ENCODE measurements at regions not wholly inside any gene's neighbourhood (a gene's known extent, or its start where the extent isn't known, plus 50 kb on each side); places are given as distances from the start of the nearest gene placed in this dataset.
"Not testable (repeated sequence)": the region's sequence is repeated elsewhere in the genome, so short reads cannot be mapped to it uniquely, and the experiment has no call there.

GRCh38 chr21:28018741-28019669, 973.7 kb downstream of the LTN1 start:
- H3K27ac ChIP-seq (ENCODE audit: low read depth, low read length): no peak overlapping the region
- no peaks in the 10 kb centered on the region for H3K27me3 ChIP-seq (ENCODE audit: low read length)
- no peaks in the 10 kb centered on the region for H3K9me3 ChIP-seq (ENCODE audit: insufficient read depth, low read length)
- no peaks in the 10 kb centered on the region for H3F3A ChIP-seq (ENCODE audit: insufficient read depth)
- no peak for TF ChIP-seq EZH2phosphoT487 (conservative IDR thresholded peaks at IDR 0.05; ENCODE audit: low read length)
- TF ChIP-seq CTCF (IDR thresholded peaks at IDR 0.05; ENCODE audit: insufficient read depth, low read length, poor library complexity, severe bottlenecking): no peak
- H3K4me2 ChIP-seq (ENCODE audit: low read depth, low read length, poor library complexity, severe bottlenecking): peak overlapping the region; percentile 31
- H3K79me2 ChIP-seq (ENCODE audit: insufficient read depth, low read length): no peaks in the 10 kb centered on the region
- H3K36me3 ChIP-seq (ENCODE audit: low read length): no peaks in the 10 kb centered on the region
- no peaks in the 10 kb centered on the region for H3K9me2 ChIP-seq (replicated peaks; ENCODE audit: insufficient read depth, low read length)
- H2AFZ ChIP-seq (ENCODE audit: low read depth, low read length, severe bottlenecking): no peak overlapping the region
- H3K4me3 ChIP-seq (ENCODE audit: insufficient read depth, low read length, poor library complexity, severe bottlenecking): no peak overlapping the region
- no peaks in the 10 kb centered on the region for H4K20me1 ChIP-seq (ENCODE audit: low read depth, low read length)
- no peak overlapping the region for H3K9ac ChIP-seq (ENCODE audit: low read length)

DNA sequence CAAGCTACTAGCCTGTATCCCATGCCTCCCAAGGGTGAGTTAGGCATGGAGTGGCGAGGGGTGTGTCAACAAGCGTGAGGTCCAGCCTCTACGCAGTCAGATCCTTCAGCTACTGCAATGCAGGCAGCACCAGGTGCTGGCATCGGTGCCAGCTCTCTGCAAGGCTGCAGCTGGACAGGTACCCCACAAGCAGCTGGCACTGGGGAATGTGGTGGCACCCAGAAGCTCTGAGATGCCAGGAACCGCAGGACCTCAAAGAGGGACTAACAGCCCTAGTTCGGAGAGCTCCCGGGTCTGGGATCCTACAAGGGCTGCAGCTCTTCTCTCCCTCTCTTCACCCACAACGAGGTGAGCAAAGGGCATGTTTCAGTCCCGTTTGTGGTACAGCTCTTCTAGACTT, 974.5 kb downstream of the LTN1 start:
- no peaks in the 10 kb centered on the region for H4K20me1 ChIP-seq (ENCODE audit: low read depth, low read length)
- no peaks in the 10 kb centered on the region for H3K9me3 ChIP-seq (ENCODE audit: insufficient read depth, low read length)
- no peaks in the 10 kb centered on the region for H3K36me3 ChIP-seq (ENCODE audit: low read length)
- H3K4me2 ChIP-seq (ENCODE audit: low read depth, low read length, poor library complexity, severe bottlenecking): no peak overlapping the region
- H3K4me3 ChIP-seq (ENCODE audit: insufficient read depth, low read length, poor library complexity, severe bottlenecking): no peak overlapping the region
- H3F3A ChIP-seq (ENCODE audit: insufficient read depth): no peaks in the 10 kb centered on the region
- TF ChIP-seq EZH2phosphoT487 (conservative IDR thresholded peaks at IDR 0.05; ENCODE audit: low read length): no peak
- TF ChIP-seq CTCF (IDR thresholded peaks at IDR 0.05; ENCODE audit: insufficient read depth, low read length, poor library complexity, severe bottlenecking): no peak
- H3K27me3 ChIP-seq (ENCODE audit: low read length): no peaks in the 10 kb centered on the region
- H3K27ac ChIP-seq (ENCODE audit: low read depth, low read length): no peak overlapping the region
- no peak overlapping the region for H3K9ac ChIP-seq (ENCODE audit: low read length)
- no peaks in the 10 kb centered on the region for H3K9me2 ChIP-seq (replicated peaks; ENCODE audit: insufficient read depth, low read length)
- no peaks in the 10 kb centered on the region for H3K79me2 ChIP-seq (ENCODE audit: insufficient read depth, low read length)
- H2AFZ ChIP-seq (ENCODE audit: low read depth, low read length, severe bottlenecking): no peak overlapping the region

- H3K4me2 ChIP-seq (ENCODE audit: low read depth, low read length, poor library complexity, severe bottlenecking): no peak overlapping the region
- H4K20me1 ChIP-seq (ENCODE audit: low read depth, low read length): no peaks in the 10 kb centered on the region
- H3K9me3 ChIP-seq (ENCODE audit: insufficient read depth, low read length): no peaks in the 10 kb centered on the region
- H3K9ac ChIP-seq (ENCODE audit: low read length): no peak overlapping the region
- H3K27me3 ChIP-seq (ENCODE audit: low read length): no peaks in the 10 kb centered on the region
- H3K9me2 ChIP-seq (replicated peaks; ENCODE audit: insufficient read depth, low read length): no peaks in the 10 kb centered on the region
- no peak overlapping the region for H3K4me3 ChIP-seq (ENCODE audit: insufficient read depth, low read length, poor library complexity, severe bottlenecking)
- TF ChIP-seq EZH2phosphoT487 (conservative IDR thresholded peaks at IDR 0.05; ENCODE audit: low read length) (no peak), CTCF (IDR thresholded peaks at IDR 0.05; ENCODE audit: insufficient read depth, low read length, poor library complexity, severe bottlenecking) (no peak)
- no peaks in the 10 kb centered on the region for H3K79me2 ChIP-seq (ENCODE audit: insufficient read depth, low read length)
- no peaks in the 10 kb centered on the region for H3F3A ChIP-seq (ENCODE audit: insufficient read depth)
- H2AFZ ChIP-seq (ENCODE audit: low read depth, low read length, severe bottlenecking): no peak overlapping the region
- no peaks in the 10 kb centered on the region for H3K36me3 ChIP-seq (ENCODE audit: low read length)
- no peak overlapping the region for H3K27ac ChIP-seq (ENCODE audit: low read depth, low read length)
These were observed 976.1 kb downstream of the LTN1 start for GRCh38 chr21:28016571-28016970.

GRCh38 chr21:28013123-28013522, 979.6 kb downstream of the LTN1 start:
- H2AFZ ChIP-seq (ENCODE audit: low read depth, low read length, severe bottlenecking); H3K79me2 ChIP-seq (ENCODE audit: insufficient read depth, low read length); H3K9me2 ChIP-seq (replicated peaks; ENCODE audit: insufficient read depth, low read length); H3K9me3 ChIP-seq (ENCODE audit: insufficient read depth, low read length); H3K27ac ChIP-seq (ENCODE audit: low read depth, low read length); H3K4me3 ChIP-seq (ENCODE audit: insufficient read depth, low read length, poor library complexity, severe bottlenecking); H3K27me3 ChIP-seq (ENCODE audit: low read length); H4K20me1 ChIP-seq (ENCODE audit: low read depth, low read length); H3K4me2 ChIP-seq (ENCODE audit: low read depth, low read length, poor library complexity, severe bottlenecking); H3K9ac ChIP-seq (ENCODE audit: low read length); H3K36me3 ChIP-seq (ENCODE audit: low read length); H3F3A ChIP-seq (ENCODE audit: insufficient read depth): not testable (repeated sequence)

- H3K36me3 ChIP-seq (ENCODE audit: low read length); H3K27me3 ChIP-seq (ENCODE audit: low read length): not testable (repeated sequence)
These were observed 980.7 kb downstream of the LTN1 start for GRCh38 chr21:28011970-28012369.

More at GRCh38 chr21:28011970-28012369, 980.7 kb downstream of the LTN1 start:
- H3K4me3 ChIP-seq (ENCODE audit: insufficient read depth, low read length, poor library complexity, severe bottlenecking); H3K4me2 ChIP-seq (ENCODE audit: low read depth, low read length, poor library complexity, severe bottlenecking); H3K27ac ChIP-seq (ENCODE audit: low read depth, low read length); H2AFZ ChIP-seq (ENCODE audit: low read depth, low read length, severe bottlenecking); H4K20me1 ChIP-seq (ENCODE audit: low read depth, low read length); H3K9me3 ChIP-seq (ENCODE audit: insufficient read depth, low read length); H3K79me2 ChIP-seq (ENCODE audit: insufficient read depth, low read length); H3F3A ChIP-seq (ENCODE audit: insufficient read depth); H3K9ac ChIP-seq (ENCODE audit: low read length); H3K9me2 ChIP-seq (replicated peaks; ENCODE audit: insufficient read depth, low read length): not testable (repeated sequence)
